HG03469 (cell line): ENCODE measurements at regions not wholly inside any gene's neighbourhood (a gene's known extent, or its start where the extent isn't known, plus 50 kb on each side); places are given as distances from the start of the nearest gene placed in this dataset.
A peak's percentile ranks its signal among the peaks of the same experiment; 100 is the strongest.

ENCODE experiments used
- ATAC-seq: cut with Tn5 transposase; IDR thresholded peaks from one replicate; pipeline ENCODE4 v1.9.1; 2021; ENCODE audit warnings: mild to moderate bottlenecking, moderate library complexity, moderate number of reproducible peaks; ENCODE audit not compliant: unreplicated experiment

DNA sequence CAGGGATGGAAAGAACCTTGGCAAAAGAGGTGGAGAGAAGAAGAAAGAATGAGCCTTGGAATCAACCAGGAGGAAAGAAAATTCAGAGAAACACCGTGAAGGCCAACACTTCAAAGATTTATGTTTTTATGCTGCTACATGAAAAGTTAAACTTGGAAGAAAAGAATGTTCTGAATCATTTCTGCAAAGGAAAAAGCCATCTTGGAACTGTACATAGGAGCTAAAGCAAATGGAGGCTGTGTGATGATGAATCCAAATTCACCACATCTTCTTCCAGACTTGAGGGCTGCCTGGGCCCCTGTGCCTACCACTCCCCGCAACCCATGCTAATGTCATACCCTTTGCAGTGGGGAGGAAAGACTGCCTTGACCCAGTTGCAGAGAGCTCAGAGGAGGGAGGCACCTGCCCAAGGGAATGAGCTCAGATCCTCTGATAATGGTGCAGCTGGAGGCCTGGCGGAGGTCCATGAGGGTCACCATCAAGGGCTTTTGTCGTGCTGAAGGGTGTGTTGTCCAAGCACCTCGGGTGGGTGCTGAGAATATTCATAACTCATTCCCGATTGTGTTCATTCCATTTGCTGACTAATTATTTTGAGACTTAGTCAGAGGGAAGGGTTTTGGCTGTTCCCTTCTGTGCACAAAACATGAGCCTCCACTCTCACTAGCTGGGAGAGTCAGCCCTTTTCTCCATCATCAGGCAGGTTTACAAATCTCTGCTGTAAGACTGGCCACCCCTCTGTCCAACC is 245.8 kb upstream of the JAG1 start:
- no peak for ATAC-seq

GRCh38 chr20:10920396-10920795 is 246.6 kb upstream of the JAG1 start:
- ATAC-seq: no peak

DNA sequence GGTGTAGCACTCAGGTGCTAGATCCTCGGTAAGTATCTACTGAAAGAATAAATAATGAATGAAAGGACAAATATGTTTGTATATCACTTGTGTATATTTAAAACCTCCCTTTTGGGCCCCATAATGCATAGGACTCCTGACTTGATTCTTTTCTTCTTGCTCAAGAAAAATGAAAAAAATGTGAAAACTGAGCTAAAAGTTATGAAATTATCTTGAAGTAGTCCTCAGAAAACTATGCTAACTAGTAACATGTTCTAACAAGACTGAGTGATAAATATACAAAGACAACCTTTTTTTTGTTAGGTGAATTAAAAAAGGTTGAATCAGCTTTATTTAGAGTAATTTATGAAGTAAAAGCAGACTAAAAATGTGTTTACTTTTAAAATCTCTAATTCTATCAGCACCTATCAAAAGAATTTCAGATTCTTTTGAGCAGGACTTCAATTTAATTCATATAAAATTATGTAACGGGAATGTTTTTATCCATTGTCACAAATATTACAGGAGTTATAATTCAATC is 247.8 kb upstream of the JAG1 start:
- no peak for ATAC-seq

- no peak for ATAC-seq
Observed at GRCh38 chr20:10922506-10922905, 248.7 kb upstream of the JAG1 start.

DNA sequence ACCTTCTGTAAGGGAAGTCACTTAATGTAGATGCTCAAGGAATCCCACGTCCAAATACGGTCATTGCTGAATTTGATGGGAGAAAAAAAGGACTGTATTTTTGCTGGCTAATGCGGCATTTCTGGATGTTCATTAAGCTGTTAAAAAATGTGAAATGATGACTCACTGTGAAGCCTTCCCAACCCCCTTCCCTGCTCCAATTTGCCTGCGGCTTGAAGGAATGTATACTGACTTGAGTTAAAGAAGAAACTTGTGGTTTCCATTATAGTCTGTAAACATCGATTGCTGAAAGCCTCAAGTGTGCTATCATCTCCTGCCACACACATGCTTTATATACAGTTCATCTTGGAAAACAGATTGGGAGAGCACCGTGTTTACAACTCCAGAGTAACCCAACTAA is 249.1 kb upstream of the JAG1 start:
- no peak for ATAC-seq

- ATAC-seq: no peak
Observed at GRCh38 chr20:10924644-10925201, 250.9 kb upstream of the JAG1 start.

GRCh38 chr20:10925767-10926166 is 252.0 kb upstream of the JAG1 start:
- ATAC-seq: no peak

- ATAC-seq: no peak
Observed at GRCh38 chr20:10927011-10927583, 253.3 kb upstream of the JAG1 start.

- ATAC-seq: no peak
Observed at GRCh38 chr20:10927936-10928840, 254.4 kb upstream of the JAG1 start.

DNA sequence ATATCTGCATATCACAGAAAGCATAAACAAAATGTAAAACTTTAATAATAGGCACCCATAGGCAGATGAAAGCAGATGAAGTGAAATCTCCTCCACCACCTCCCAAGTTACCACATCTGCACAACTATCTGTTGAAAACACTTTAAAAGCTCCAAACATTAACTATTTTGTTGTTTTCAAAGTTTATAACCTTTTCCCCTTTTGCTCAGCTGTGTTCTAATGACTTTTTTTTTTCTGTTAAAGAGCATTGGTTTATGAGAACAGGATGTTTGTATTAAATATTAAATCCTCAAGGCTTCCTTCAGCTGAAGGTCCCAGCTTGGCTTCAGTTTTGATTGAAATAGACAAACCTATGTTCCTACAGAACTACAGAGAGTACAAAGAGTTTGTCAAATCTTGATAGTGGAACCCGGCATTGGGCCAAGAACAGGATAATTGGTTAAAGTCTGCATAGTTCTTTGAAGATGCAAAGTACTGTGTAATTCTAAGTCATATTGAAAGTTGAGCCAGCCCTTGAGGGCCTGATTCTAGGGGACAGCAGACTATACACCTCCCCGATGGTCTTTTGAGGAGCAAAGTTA is 255.1 kb upstream of the JAG1 start:
- no peak for ATAC-seq

GRCh38 chr20:10935658-10936402 is 262.0 kb upstream of the JAG1 start:
- no peak for ATAC-seq

- ATAC-seq: no peak
Observed at GRCh38 chr20:10936786-10937185, 263.0 kb upstream of the JAG1 start.

- no peak for ATAC-seq
Observed at GRCh38 chr20:10939331-10939941, 265.6 kb upstream of the JAG1 start.

DNA sequence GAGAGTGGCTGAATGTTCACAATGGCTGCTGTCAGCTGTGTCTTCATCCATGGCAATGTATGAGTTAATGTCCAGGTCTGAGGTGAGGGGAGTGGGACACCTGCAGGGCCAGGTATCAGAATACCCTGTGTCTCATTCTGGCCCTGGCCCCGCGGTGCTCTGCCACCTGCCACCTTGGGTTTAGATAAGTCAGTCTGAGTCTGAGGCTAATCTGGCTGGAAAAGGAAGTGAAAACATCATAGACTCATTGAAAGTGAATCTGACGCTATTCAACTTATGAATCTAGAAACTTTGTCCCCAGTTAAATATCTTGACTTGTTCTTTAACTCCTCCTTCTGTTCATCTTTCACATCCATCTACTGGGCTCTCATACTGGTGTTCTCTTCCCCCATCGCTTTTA is 267.1 kb upstream of the JAG1 start:
- peak; percentile 92 for ATAC-seq

DNA sequence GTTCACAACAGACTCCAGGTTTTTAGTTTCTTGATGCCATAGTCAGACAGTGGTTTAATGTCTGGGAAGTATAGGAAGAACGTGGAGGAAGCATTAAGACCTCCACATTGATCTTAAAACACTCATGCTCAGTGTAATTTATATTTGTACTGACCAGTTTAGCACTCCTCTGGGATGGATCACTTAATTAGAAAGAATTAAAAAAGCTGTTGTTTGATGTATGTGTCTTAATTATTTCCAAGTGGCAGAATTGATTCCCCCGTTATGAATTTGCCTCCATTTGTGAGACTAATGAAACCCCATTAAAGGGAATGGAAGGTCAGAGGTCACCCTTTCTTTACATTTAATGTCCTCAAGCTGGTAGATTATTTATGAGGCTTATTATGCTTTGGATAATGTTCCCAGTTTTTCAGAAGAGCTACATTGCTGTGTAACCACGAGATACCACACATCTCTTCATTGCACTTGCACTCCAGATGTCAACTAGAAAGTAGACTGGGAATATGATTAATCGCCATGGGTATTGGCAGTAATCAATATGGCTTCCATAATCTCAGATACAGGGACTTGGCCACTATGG is 270.0 kb upstream of the JAG1 start:
- no peak for ATAC-seq

GRCh38 chr20:10946124-10946880 is 272.5 kb upstream of the JAG1 start:
- no peak for ATAC-seq

DNA sequence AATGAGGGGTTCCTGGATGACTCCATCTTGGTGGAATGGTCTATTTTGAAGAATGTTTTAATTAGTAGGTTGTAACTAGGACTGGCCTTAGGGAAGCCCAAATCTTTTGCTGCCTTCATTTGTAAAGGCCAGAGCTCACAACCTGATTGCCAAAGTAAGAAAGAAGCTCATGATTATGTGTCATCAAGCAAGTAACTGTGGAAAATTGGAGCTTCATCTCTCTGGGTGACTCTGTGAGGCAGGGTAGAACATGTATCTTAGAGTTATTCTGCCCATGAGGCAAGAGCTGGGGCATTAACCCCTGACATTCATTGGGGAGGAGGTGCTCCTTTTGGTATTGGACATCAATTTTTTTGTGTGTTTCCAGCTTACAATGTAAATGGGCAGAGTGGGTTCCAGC is 273.9 kb upstream of the JAG1 start:
- no peak for ATAC-seq

DNA sequence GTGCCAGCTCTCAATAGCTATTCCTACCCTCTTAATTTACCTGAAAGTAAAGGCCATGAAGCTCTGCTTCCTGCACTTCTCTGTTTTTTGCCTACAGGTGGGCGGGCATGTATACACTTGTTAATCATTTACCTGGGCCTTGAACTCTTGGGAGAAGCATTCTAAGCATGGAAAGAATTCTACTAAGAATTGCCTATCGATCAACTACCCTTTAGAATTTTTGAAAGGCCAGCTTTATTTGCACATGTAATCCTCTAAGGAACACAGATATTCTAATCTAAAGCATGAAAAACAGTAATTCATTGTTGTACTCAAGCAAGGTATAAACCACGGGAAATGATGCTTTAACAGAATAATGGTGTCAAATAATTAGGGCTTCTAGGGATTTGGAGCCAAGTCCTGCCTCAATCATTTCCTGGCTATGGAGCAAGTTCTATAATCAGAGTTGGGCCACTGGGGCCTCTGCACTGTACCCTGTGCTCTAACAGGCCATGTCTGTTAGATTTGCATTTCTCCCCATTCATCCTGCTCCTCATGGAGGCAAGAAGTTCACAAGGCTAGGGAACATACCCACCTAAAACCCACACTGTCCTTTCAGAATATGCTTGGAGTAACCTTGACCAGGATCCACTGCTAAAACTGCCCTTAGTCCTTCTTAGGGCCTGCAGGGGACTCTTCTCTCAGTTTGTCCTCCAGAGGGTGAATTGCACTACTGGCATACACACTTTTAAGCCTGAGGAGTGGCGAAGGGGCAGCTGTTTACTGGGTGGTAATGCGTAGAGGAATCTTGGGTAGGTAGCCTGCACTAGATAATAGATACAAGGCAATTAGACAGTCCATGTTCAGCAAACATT is 276.4 kb upstream of the JAG1 start:
- no peak for ATAC-seq
